Peyer's patch (tissue), 4 donors: ENCODE measurements at regions not wholly inside any gene's neighbourhood (a gene's known extent, or its start where the extent isn't known, plus 50 kb on each side); places are given as distances from the start of the nearest gene placed in this dataset.
A peak's percentile ranks its signal among the peaks of the same experiment; 100 is the strongest.

ENCODE experiments used
- DNase-seq, 3 donors: peaks; one replicate each; pipeline ENCODE4 v3.0.0-alpha.2; 2017 to 2019
- H3K27ac ChIP-seq, 4 donors: fragments of 200-600 bp; sonication (generic); one replicate each; pipeline ENCODE4 v1.5.1; 2016 to 2019
- H3K27me3 ChIP-seq, 2 donors: fragments of 200-600 bp; sonication (generic); one replicate each; pipeline ENCODE4 v1.5.1; 2019
- H3K36me3 ChIP-seq, 3 donors: fragments of 200-600 bp; sonication (generic); one replicate each; pipeline ENCODE4 v1.5.1; 2016 to 2019
- H3K4me1 ChIP-seq, 4 donors: fragments of 200-600 bp; sonication (generic); one replicate each; pipeline ENCODE4 v1.5.1; 2016 to 2019
- H3K4me3 ChIP-seq, 4 donors: fragments of 200-600 bp; sonication (generic); 1 replicate in 3 of 4; 2 replicates in 1 of 4; pipeline ENCODE4 v1.5.1; 2016 to 2019; ENCODE audit warnings: mild to moderate bottlenecking in 1 of 4
- H3K9me3 ChIP-seq, 4 donors: fragments of 200-600 bp; sonication (generic); one replicate each; pipeline ENCODE4 v1.5.1; 2016 to 2019; ENCODE audit warnings: mild to moderate bottlenecking in 1 of 4
- POLR2A ChIP-seq, 2 donors: fragments of 450-650 bp; IDR thresholded peaks; one replicate each; pipeline ENCODE4 v1.5.1; 2017; ENCODE audit warnings: antibody characterized with exemption in 2 of 2, mild to moderate bottlenecking in 2 of 2, moderate library complexity in 2 of 2
- TF ChIP-seq, protein P1 (sequence below), 6 experiments: fragments of 450-650 bp in 4 of 6; fragments of 200-600 bp in 2 of 6; sonication (generic) in 1 of 6; IDR thresholded peaks; one replicate each; pipeline ENCODE4 v1.5.1; 2017 to 2019; ENCODE audit warnings: antibody characterized with exemption in 6 of 6, mild to moderate bottlenecking in 3 of 6, moderate library complexity in 1 of 6

DNA sequence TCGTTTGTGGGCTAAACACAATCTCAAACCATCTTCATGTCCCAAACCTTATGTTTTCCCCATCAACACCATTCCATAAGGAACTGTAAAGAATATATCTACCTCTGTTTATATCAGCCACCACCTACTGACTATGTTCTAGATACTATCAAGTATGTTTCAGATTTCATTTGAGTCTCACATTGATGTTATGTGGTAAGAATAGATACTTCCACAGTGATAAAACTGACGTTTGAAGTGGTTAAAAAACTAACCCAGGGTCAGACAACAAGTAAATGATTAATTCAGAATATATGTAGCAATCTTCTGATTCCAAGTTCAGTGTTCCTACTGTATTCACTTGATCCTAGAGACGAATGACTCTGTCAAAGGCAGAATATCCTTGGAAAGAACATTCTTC lies 156.8 kb upstream of the RASGEF1B start:
- TF ChIP-seq POLR2A (IDR thresholded peaks at IDR 0.05): no peak
- TF ChIP-seq, protein P1, sequence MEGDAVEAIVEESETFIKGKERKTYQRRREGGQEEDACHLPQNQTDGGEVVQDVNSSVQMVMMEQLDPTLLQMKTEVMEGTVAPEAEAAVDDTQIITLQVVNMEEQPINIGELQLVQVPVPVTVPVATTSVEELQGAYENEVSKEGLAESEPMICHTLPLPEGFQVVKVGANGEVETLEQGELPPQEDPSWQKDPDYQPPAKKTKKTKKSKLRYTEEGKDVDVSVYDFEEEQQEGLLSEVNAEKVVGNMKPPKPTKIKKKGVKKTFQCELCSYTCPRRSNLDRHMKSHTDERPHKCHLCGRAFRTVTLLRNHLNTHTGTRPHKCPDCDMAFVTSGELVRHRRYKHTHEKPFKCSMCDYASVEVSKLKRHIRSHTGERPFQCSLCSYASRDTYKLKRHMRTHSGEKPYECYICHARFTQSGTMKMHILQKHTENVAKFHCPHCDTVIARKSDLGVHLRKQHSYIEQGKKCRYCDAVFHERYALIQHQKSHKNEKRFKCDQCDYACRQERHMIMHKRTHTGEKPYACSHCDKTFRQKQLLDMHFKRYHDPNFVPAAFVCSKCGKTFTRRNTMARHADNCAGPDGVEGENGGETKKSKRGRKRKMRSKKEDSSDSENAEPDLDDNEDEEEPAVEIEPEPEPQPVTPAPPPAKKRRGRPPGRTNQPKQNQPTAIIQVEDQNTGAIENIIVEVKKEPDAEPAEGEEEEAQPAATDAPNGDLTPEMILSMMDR (IDR thresholded peaks at IDR 0.05): no peak
- H3K27ac ChIP-seq: peak overlapping the region in 1 of 4 donors; percentile 59
- no peaks in the 10 kb centered on the region for H3K27me3 ChIP-seq
- H3K4me3 ChIP-seq: peak overlapping the region in 1 of 4 donors; percentile 8
- H3K9me3 ChIP-seq: no peaks in the 10 kb centered on the region
- no peaks in the 10 kb centered on the region for H3K4me1 ChIP-seq
- DNase-seq: no peak
- H3K36me3 ChIP-seq: no peaks in the 10 kb centered on the region

DNA sequence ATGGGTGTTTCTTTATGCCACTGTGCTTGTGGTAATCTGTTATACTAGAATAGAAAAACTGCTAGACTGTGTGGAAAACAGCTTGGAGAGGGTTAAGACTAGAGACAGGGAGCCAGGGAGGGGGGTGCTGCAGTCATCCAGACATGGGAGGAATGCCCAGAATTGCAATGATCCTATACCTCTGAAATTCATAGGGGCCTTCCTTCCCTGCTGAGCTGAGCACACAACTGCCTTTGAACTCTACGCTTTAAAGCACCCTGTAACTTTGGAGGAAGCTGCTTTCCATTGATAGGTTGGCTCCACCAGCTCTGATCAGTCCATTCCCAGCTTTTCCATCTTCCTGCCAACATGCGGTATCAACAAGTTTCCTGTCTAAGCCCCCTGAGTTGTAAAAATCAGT lies 155.9 kb upstream of the RASGEF1B start:
- no peak overlapping the region for H3K27ac ChIP-seq
- no peak for DNase-seq
- H3K4me3 ChIP-seq: no peak overlapping the region
- no peaks in the 10 kb centered on the region for H3K9me3 ChIP-seq
- H3K4me1 ChIP-seq: no peaks in the 10 kb centered on the region
- no peaks in the 10 kb centered on the region for H3K27me3 ChIP-seq
- H3K36me3 ChIP-seq: no peaks in the 10 kb centered on the region
- TF ChIP-seq, protein P1 (IDR thresholded peaks at IDR 0.05): no peak
- no peak for TF ChIP-seq POLR2A (IDR thresholded peaks at IDR 0.05)

DNA sequence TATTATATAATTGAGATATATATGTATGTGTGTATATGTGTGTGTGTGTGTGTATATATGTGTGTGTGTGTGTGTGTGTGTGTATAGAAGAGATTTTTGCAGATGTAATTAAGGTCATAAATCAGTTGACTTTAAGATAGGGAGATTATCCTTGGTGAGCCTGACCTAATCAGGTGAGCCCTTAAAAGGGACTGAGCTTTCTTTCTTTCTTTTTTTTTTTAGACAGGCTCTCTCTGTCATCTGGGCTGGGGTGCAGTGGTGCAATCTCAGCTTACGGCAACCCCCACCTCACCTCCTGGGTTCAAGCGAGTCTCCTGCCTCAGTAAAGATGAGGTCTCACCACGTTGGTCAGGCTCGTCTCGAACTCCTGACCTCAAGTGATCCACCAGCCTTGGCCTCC lies 155.1 kb upstream of the RASGEF1B start:
- no peaks in the 10 kb centered on the region for H3K27me3 ChIP-seq
- no peaks in the 10 kb centered on the region for H3K9me3 ChIP-seq
- TF ChIP-seq, protein P1 (IDR thresholded peaks at IDR 0.05): no peak
- TF ChIP-seq POLR2A (IDR thresholded peaks at IDR 0.05): no peak
- no peaks in the 10 kb centered on the region for H3K4me1 ChIP-seq
- no peak for DNase-seq
- H3K36me3 ChIP-seq: peaks cover 0 to 2% (median 0%) of the 10 kb centered on the region in 3 donors
- no peak overlapping the region for H3K4me3 ChIP-seq
- H3K27ac ChIP-seq: no peak overlapping the region

DNA sequence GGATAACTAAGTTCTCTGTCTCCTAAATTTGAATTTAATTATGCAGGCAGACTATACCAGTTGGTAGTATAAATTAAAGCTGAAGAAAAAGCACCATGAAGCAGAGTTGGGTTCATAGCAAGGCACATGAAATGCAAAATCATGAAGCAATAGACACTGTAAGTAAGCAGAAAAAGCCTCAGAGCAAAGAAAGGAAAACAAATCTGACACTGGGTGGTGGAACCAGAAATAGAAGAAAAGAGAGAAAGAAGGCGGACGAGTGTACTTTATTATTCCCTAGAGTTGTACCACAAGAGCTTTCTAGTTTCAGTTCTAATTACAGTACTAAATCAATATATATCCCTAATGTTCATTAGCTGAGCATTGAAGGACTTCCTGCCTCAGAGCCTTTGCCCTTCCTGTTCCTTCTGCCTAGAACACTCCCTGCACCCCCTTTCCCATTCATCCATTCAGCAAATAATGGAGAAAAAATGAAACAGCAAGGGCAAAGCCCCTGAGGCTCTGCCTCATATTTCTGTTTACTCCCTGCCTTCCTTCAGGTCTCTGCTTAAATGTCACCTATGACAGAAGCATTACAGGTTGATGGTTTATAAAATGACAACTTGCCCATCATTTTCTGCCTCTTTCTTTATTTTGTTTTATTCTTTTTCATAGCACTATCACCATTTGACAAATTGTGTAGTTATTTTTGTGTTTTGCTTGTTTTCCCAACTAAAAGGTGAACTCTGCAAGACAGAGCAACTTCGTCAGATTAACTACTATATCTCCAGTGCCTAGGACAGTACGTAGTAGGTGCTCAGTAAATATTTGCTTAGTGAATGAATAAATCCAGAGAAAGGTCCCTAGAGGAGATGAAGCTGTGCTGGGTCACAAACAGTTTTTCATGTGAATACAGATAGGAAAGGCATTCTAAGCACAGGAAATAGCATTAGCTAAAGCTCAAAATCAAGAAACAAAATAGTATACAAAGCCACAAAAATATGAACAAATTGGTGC lies 154.0 kb upstream of the RASGEF1B start:
- Histone ChIP-seq H3K9me3 (no peaks in the 10 kb centered on the region), H3K27ac (no peak overlapping the region), H3K4me3 (no peak overlapping the region), H3K27me3 (no peaks in the 10 kb centered on the region), H3K4me1 (no peaks in the 10 kb centered on the region), H3K36me3 (peaks cover 0 to 2% (median 0%) of the 10 kb centered on the region in 3 donors)
- TF ChIP-seq, protein P1 (IDR thresholded peaks at IDR 0.05): no peak
- no peak for TF ChIP-seq POLR2A (IDR thresholded peaks at IDR 0.05)
- no peak for DNase-seq

DNA sequence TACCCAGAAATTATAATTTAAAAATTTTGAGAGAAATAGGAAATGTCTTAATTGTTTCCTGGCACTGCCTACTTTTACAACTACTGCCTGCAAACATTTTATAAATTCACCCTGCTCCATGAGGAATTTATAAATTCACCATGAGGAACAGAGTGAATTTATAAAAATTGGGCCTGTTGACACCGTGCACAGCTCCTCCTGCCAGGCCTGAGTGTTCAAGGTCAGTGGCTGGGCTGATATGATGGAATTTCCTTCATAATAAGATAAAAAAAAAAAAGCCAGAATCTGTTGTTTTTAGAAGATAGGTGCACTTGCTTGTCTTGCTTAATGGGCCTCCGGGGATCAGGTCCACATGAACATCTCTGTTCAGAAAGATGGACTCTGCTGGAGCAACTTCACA lies 151.7 kb upstream of the RASGEF1B start:
- Histone ChIP-seq H3K4me3 (no peak overlapping the region), H3K27me3 (no peaks in the 10 kb centered on the region), H3K27ac (no peak overlapping the region), H3K36me3 (peaks cover 0 to 2% (median 0%) of the 10 kb centered on the region in 3 donors), H3K4me1 (no peaks in the 10 kb centered on the region), H3K9me3 (no peaks in the 10 kb centered on the region)
- DNase-seq: no peak
- no peak for TF ChIP-seq POLR2A (IDR thresholded peaks at IDR 0.05)
- TF ChIP-seq, protein P1 (IDR thresholded peaks at IDR 0.05): no peak
